Calu3 (cell line): ENCODE measurements at regions not wholly inside any gene's neighbourhood (a gene's known extent, or its start where the extent isn't known, plus 50 kb on each side); places are given as distances from the start of the nearest gene placed in this dataset.

Experiments used
- BruUV-seq: library from RNA; stranded (reverse); fragments of 400-500 nt; replicated peaks from 2 replicates; lab custom pipeline; 2021; lab: Mats Ljungman, UMichigan
- CTCF ChIA-PET: fragments of 300-600 bp; sonication (Branson Sonifier 250); formaldehyde crosslinking; loops from one replicate; lab custom pipeline; 2022; ENCODE audit warnings: antibody characterized with exemption; lab: Charles Lee
- DNase-seq: peaks from one replicate; pipeline ENCODE4 v3.0.0; 2022
- H3K27ac Mint-ChIP-seq: one replicate; pipeline ENCODE4 v1.8.0; 2022; ENCODE audit warnings: mixed read lengths; ENCODE audit not compliant: unreplicated experiment
- H3K27me3 Mint-ChIP-seq: one replicate; pipeline ENCODE4 v1.8.0; 2022; ENCODE audit warnings: mixed read lengths; ENCODE audit not compliant: unreplicated experiment
- H3K36me3 Mint-ChIP-seq: one replicate; pipeline ENCODE4 v1.8.0; 2022; ENCODE audit warnings: mild to moderate bottlenecking, moderate library complexity, mixed read lengths; ENCODE audit not compliant: insufficient read depth, unreplicated experiment
- H3K4me1 Mint-ChIP-seq: one replicate; pipeline ENCODE4 v1.8.0; 2022; ENCODE audit warnings: mild to moderate bottlenecking, low read depth, mixed read lengths; ENCODE audit not compliant: unreplicated experiment
- H3K4me3 Mint-ChIP-seq: one replicate; pipeline ENCODE4 v1.8.0; 2022; ENCODE audit warnings: mild to moderate bottlenecking, low read depth, moderate library complexity, mixed read lengths; ENCODE audit not compliant: unreplicated experiment
- H3K9me3 Mint-ChIP-seq: one replicate; pipeline ENCODE4 v1.8.0; 2022; ENCODE audit warnings: low read depth, mixed read lengths; ENCODE audit not compliant: unreplicated experiment
- CTCF ChIP-seq: fragments of 200-600 bp; IDR thresholded peaks from one replicate; pipeline ENCODE4 v1.8.0; 2022; ENCODE audit warnings: antibody characterized with exemption; ENCODE audit not compliant: unreplicated experiment
- intact Hi-C: fragments of 100-400 bp; cut with micrococcal nuclease; formaldehyde crosslinking; loops from one replicate; pipeline ENCODE4 v1.10.0; 2022; ENCODE audit not compliant: unreplicated experiment

GRCh38 chr5:142412581-142412980, 87.8 kb upstream of the SPRY4 start:
- CTCF ChIA-PET: no interaction called here
- Mint-ChIP-seq H3K27me3 (no peaks in the 10 kb centered on the region), H3K4me3 (no peak overlapping the region), H3K36me3 (no peaks in the 10 kb centered on the region), H3K27ac (no peak overlapping the region), H3K4me1 (no peaks in the 10 kb centered on the region), H3K9me3 (peaks cover 2% of the 10 kb centered on the region)
- no TSS peak for BruUV-seq
- intact Hi-C loops: no loop called here
- no peak for TF ChIP-seq CTCF
- DNase-seq: no peak

DNA sequence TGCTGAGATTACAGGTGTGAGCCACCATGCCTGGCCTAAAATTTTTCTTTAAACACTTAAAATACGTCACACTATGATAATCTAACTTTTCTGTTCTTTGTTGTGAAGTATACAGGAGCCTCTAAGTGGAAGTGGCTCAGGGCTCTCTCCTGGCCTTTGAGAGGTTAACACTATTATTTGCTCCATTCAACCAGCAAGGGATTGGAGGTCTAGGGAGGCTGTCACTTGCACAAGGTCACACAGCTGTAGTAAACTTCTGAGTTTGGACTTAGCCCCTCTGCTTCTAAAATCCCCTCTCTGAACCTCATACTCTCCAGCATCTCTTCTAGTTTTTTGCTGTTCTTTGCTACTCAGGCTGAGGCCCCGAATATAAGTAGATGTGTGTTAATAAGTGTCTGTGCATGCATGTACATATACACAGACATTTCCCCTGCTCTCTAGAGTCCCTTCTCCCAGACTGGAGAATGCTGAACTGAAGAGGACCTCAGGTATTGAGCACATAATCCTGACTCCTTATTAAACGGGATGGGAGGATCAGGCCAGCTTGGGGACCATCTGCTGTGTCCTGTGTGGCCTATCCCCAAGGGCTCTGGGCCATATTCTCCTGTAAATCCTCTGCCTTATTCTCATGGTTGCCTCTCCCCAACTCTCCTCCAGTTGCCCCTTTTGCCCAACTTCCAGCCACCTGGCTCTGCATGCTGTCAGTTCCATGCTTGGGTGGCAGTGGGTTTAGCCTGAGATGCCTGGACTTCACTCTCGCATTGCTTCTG, 87.0 kb upstream of the SPRY4 start:
- intact Hi-C loops: no loop called here
- H3K9me3 Mint-ChIP-seq: peaks cover 2% of the 10 kb centered on the region
- BruUV-seq: no TSS peak
- TF ChIP-seq CTCF: no peak
- no peaks in the 10 kb centered on the region for H3K27me3 Mint-ChIP-seq
- H3K27ac Mint-ChIP-seq: no peak overlapping the region
- H3K36me3 Mint-ChIP-seq: no peaks in the 10 kb centered on the region
- no peak for DNase-seq
- H3K4me3 Mint-ChIP-seq: no peak overlapping the region
- CTCF ChIA-PET: no interaction called here
- H3K4me1 Mint-ChIP-seq: no peaks in the 10 kb centered on the region

GRCh38 chr5:142411103-142411502, 86.3 kb upstream of the SPRY4 start:
- Mint-ChIP-seq H3K4me3 (no peak overlapping the region), H3K27ac (no peak overlapping the region), H3K36me3 (no peaks in the 10 kb centered on the region), H3K9me3 (peaks cover 2% of the 10 kb centered on the region), H3K4me1 (no peaks in the 10 kb centered on the region), H3K27me3 (no peaks in the 10 kb centered on the region)
- intact Hi-C loops: no loop called here
- CTCF ChIA-PET: no interaction called here
- no peak for TF ChIP-seq CTCF
- DNase-seq: no peak
- BruUV-seq: no TSS peak

GRCh38 chr5:142408981-142409481, 84.2 kb upstream of the SPRY4 start:
- peaks cover 9% of the 10 kb centered on the region for H3K4me1 Mint-ChIP-seq
- TF ChIP-seq CTCF: no peak
- CTCF ChIA-PET: interaction anchor here (0.6 to 1.4 kb wide), 3 partner anchors 8 to 521 kb away, joined by 3 to 4 read pairs (median 3); no protein-coding TSS in a partner anchor

More at GRCh38 chr5:142408981-142409481, 84.2 kb upstream of the SPRY4 start:
- H3K36me3 Mint-ChIP-seq: peaks cover 1% of the 10 kb centered on the region
- intact Hi-C loops: no loop called here
- H3K27me3 Mint-ChIP-seq: no peaks in the 10 kb centered on the region
- no peaks in the 10 kb centered on the region for H3K9me3 Mint-ChIP-seq
- no TSS peak for BruUV-seq
- H3K4me3 Mint-ChIP-seq: no peak overlapping the region
- no peak overlapping the region for H3K27ac Mint-ChIP-seq
- no peak for DNase-seq
